WTC11 (cell line): ENCODE measurements at regions not wholly inside any gene's neighbourhood (a gene's known extent, or its start where the extent isn't known, plus 50 kb on each side); places are given as distances from the start of the nearest gene placed in this dataset.

ENCODE experiments used
- ATAC-seq: fragments of 200-7000 bp; cut with Tn5 transposase; 2 replicates; pipeline ENCODE4 v1.10.0; 2021; ENCODE audit warnings: mild to moderate bottlenecking, moderate library complexity
- CTCF ChIA-PET: fragments of 300-600 bp; sonication (Branson Sonifier 250); formaldehyde crosslinking; loops from one replicate; lab custom pipeline; 2021; ENCODE audit warnings: antibody characterized with exemption; lab: Charles Lee
- POLR2A ChIA-PET: fragments of 350-600 bp; sonication (Branson Sonifier 250); formaldehyde crosslinking; loops from one replicate; lab custom pipeline; 2021; ENCODE audit warnings: antibody characterized with exemption; lab: Charles Lee
- DNase-seq: peaks from one replicate; pipeline ENCODE4 v3.0.0; 2021; ENCODE audit warnings: low spot score
- H3K27ac Mint-ChIP-seq: 2 replicates; pipeline ENCODE4 v1.8.0; 2021; ENCODE audit warnings: mixed read lengths
- H3K27me3 Mint-ChIP-seq: 2 replicates; pipeline ENCODE4 v1.8.0; 2021; ENCODE audit warnings: low read depth, mild to moderate bottlenecking, moderate library complexity, mixed read lengths
- H3K36me3 Mint-ChIP-seq: 2 replicates; pipeline ENCODE4 v1.8.0; 2021; ENCODE audit warnings: mixed read lengths
- H3K4me1 Mint-ChIP-seq: 2 replicates; pipeline ENCODE4 v1.8.0; 2022; ENCODE audit warnings: mixed read lengths
- H3K4me3 Mint-ChIP-seq: 2 replicates; pipeline ENCODE4 v1.8.0; 2021; ENCODE audit warnings: mild to moderate bottlenecking, moderate library complexity, mixed read lengths
- H3K9me3 Mint-ChIP-seq: 2 replicates; pipeline ENCODE4 v1.8.0; 2021; ENCODE audit warnings: mixed read lengths
- FOXP1 ChIP-seq: sonication (generic); formaldehyde crosslinking; IDR thresholded peaks from 2 replicates; pipeline ENCODE4 v1.8.0; 2022; ENCODE audit warnings: missing genetic modification reagents, mild to moderate bottlenecking, moderate library complexity, borderline replicate concordance
- KAT7 ChIP-seq: sonication (generic); formaldehyde crosslinking; IDR thresholded peaks from 2 replicates; pipeline ENCODE4 v1.8.1; 2023; ENCODE audit warnings: missing genetic modification reagents, mild to moderate bottlenecking, borderline replicate concordance
- NFATC4 ChIP-seq: fragments of 250-450 bp; sonication (Bioruptor Pico); IDR thresholded peaks from 2 replicates; pipeline ENCODE4 v1.9.0; 2021; ENCODE audit warnings: mild to moderate bottlenecking
- PRRX2 ChIP-seq: fragments of 250-450 bp; sonication (Bioruptor Pico); IDR thresholded peaks from 2 replicates; pipeline ENCODE4 v1.8.0; 2021; ENCODE audit warnings: mild to moderate bottlenecking
- RORB ChIP-seq: fragments of 250-450 bp; sonication (Bioruptor Pico); IDR thresholded peaks from 2 replicates; pipeline ENCODE4 v1.9.0; 2021; ENCODE audit warnings: mild to moderate bottlenecking
- SMAD3 ChIP-seq: sonication (generic); formaldehyde crosslinking; IDR thresholded peaks from 2 replicates; pipeline ENCODE4 v1.8.0; 2022; ENCODE audit warnings: missing genetic modification reagents, mild to moderate bottlenecking, borderline replicate concordance
- TEAD4 ChIP-seq: sonication (generic); formaldehyde crosslinking; IDR thresholded peaks from 2 replicates; pipeline ENCODE4 v1.8.0; 2022; ENCODE audit warnings: mild to moderate bottlenecking, missing genetic modification reagents
- ZBTB21 ChIP-seq: sonication (generic); formaldehyde crosslinking; IDR thresholded peaks from 2 replicates; pipeline ENCODE4 v1.8.1; 2023; ENCODE audit warnings: mild to moderate bottlenecking, missing genetic modification reagents, borderline replicate concordance
- ZNF138 ChIP-seq: sonication (generic); formaldehyde crosslinking; conservative IDR thresholded peaks from 2 replicates; pipeline ENCODE4 v1.8.1; 2022; ENCODE audit warnings: mild to moderate bottlenecking, moderate library complexity, missing genetic modification reagents
- ZNF219 ChIP-seq: sonication (generic); formaldehyde crosslinking; IDR thresholded peaks from 2 replicates; pipeline ENCODE4 v1.8.0; 2023; ENCODE audit warnings: missing genetic modification reagents, mild to moderate bottlenecking, borderline replicate concordance
- ZNF263 ChIP-seq: sonication (generic); formaldehyde crosslinking; IDR thresholded peaks from 2 replicates; pipeline ENCODE4 v1.8.1; 2022; ENCODE audit warnings: low read depth, mild to moderate bottlenecking, moderate library complexity, missing genetic modification reagents
- TF ChIP-seq, protein P1 (sequence below): fragments of 200-600 bp; IDR thresholded peaks from 2 replicates; pipeline ENCODE4 v1.8.0; 2022; ENCODE audit warnings: antibody characterized with exemption
- TF ChIP-seq, protein P2 (sequence below): sonication (generic); formaldehyde crosslinking; IDR thresholded peaks from 2 replicates; pipeline ENCODE4 v1.8.1; 2023; ENCODE audit warnings: mild to moderate bottlenecking, missing genetic modification reagents, moderate library complexity
- TF ChIP-seq, protein P3 (sequence below): sonication (generic); formaldehyde crosslinking; IDR thresholded peaks from 2 replicates; pipeline ENCODE4 v1.8.1; 2023; ENCODE audit warnings: mild to moderate bottlenecking, missing genetic modification reagents
- TF ChIP-seq, protein P4 (sequence below): sonication (generic); formaldehyde crosslinking; IDR thresholded peaks from 2 replicates; pipeline ENCODE4 v1.8.0; 2022; ENCODE audit warnings: missing genetic modification reagents
- TF ChIP-seq, protein P5 (sequence below): sonication (generic); formaldehyde crosslinking; IDR thresholded peaks from 2 replicates; pipeline ENCODE4 v1.8.1; 2023; ENCODE audit warnings: mild to moderate bottlenecking, missing genetic modification reagents, moderate library complexity
- TF ChIP-seq, protein P6 (sequence below): sonication (generic); formaldehyde crosslinking; IDR thresholded peaks from 2 replicates; pipeline ENCODE4 v1.8.1; 2022; ENCODE audit warnings: mild to moderate bottlenecking, missing genetic modification reagents, moderate library complexity, borderline replicate concordance

DNA sequence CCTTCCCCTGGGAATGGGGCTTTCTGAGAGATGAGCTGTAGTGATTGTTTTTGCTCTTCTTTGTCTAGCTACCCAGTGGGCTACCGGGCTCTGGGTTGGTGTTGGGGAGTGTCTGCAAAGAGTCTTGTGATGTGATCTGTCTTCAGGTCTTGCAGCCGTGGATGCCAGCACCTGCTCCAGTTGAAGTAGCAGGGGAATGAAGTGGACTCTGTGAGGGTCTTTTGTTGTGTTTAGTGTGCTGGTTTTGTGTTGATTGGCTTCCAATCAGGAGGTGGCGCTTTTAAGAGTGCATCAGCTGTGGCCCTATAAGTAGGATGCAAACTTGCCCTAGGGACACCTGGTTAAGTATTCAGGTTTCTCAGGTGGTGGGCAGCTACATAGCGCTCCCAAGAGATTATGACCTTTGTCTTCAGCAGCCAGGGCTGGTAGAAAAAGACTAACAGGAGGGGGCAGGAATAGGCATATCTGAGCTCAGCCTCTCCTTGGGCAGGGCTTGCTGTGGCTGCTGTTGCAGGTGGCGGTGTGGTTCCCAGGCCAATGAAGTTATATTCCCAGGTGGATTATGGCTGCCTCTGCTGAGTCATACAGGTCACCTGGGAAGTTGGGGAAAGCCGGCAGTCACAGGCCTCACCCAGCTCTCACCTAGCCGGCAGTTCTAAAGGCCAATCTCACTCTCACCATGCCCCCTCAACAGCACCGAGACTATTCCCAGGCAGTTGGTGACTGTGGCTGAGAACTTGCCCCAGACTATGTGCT is 315.7 kb upstream of the C11orf87 start (continued):
- TF ChIP-seq SMAD3 (CRISPR knock-in tag) (no peak), RORB (CRISPR knock-in tag) (no peak)
- TF ChIP-seq, protein P1, sequence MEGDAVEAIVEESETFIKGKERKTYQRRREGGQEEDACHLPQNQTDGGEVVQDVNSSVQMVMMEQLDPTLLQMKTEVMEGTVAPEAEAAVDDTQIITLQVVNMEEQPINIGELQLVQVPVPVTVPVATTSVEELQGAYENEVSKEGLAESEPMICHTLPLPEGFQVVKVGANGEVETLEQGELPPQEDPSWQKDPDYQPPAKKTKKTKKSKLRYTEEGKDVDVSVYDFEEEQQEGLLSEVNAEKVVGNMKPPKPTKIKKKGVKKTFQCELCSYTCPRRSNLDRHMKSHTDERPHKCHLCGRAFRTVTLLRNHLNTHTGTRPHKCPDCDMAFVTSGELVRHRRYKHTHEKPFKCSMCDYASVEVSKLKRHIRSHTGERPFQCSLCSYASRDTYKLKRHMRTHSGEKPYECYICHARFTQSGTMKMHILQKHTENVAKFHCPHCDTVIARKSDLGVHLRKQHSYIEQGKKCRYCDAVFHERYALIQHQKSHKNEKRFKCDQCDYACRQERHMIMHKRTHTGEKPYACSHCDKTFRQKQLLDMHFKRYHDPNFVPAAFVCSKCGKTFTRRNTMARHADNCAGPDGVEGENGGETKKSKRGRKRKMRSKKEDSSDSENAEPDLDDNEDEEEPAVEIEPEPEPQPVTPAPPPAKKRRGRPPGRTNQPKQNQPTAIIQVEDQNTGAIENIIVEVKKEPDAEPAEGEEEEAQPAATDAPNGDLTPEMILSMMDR = no peak

DNA sequence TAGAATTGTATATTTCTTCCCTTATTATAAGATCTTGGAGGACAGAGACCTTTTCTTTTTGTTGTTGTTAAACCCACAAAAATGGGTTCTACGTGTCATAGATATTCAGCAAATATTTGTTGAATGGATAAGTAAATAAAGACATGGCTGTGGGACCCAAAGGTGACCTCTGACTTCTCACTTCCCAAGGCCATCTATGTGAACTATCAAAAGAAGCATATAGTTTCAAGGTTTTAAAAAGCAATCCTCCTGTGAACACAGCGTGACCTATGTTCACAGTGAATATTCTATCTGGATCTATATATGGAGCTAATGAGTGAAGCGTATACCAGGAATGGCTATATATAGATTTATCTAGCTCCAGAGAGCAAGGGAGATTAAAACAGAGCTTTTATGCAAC is 312.8 kb upstream of the C11orf87 start:
- POLR2A ChIA-PET = no interaction called here

DNA sequence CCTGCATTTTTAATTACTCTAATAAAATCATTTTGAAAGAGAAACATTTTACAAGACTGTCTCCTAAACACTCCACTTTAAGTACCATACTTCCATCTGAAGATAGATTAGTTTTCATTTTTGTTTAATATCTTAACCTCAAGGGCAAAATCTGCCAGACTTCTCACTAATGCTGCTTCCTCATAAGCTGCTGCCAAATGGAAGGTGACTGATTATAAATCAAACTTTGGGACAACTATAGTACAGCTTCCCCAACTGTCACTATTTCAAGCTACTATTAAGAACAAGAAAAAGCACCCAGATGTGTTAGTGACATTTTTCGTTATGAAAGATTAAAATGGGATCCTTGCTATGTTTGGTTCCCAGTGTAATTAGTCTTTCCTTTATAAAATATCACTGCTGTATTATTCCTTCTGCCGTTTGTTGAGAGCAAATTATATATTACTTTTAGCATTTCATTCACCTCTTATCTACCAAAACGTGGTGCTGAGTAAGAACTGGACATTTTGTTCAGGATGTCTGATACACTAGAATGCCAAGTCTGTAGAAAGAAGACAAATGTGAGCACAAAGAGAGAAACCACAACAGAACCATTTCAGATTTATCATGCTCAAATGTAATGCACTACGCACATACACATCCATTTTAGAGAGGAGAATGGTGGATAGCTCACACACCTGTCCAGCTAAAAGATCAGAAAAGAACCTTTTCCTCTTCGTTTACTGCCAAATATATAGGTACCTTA is 312.2 kb upstream of the C11orf87 start:
- Mint-ChIP-seq H3K4me3 (no peak overlapping the region), H3K27me3 (no peaks in the 10 kb centered on the region), H3K36me3 (no peaks in the 10 kb centered on the region), H3K9me3 (no peaks in the 10 kb centered on the region), H3K4me1 (peaks cover 40% of the 10 kb centered on the region), H3K27ac (no peak overlapping the region)
- POLR2A ChIA-PET = no interaction called here
- no peak for DNase-seq
- ATAC-seq = no peak
- CTCF ChIA-PET = no interaction called here
- TF ChIP-seq, protein P1 = no peak
- TF ChIP-seq, protein P2, sequence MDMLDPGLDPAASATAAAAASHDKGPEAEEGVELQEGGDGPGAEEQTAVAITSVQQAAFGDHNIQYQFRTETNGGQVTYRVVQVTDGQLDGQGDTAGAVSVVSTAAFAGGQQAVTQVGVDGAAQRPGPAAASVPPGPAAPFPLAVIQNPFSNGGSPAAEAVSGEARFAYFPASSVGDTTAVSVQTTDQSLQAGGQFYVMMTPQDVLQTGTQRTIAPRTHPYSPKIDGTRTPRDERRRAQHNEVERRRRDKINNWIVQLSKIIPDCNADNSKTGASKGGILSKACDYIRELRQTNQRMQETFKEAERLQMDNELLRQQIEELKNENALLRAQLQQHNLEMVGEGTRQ = no peak
- TF ChIP-seq SMAD3 (CRISPR knock-in tag) = no peak
- TF ChIP-seq, protein P3, sequence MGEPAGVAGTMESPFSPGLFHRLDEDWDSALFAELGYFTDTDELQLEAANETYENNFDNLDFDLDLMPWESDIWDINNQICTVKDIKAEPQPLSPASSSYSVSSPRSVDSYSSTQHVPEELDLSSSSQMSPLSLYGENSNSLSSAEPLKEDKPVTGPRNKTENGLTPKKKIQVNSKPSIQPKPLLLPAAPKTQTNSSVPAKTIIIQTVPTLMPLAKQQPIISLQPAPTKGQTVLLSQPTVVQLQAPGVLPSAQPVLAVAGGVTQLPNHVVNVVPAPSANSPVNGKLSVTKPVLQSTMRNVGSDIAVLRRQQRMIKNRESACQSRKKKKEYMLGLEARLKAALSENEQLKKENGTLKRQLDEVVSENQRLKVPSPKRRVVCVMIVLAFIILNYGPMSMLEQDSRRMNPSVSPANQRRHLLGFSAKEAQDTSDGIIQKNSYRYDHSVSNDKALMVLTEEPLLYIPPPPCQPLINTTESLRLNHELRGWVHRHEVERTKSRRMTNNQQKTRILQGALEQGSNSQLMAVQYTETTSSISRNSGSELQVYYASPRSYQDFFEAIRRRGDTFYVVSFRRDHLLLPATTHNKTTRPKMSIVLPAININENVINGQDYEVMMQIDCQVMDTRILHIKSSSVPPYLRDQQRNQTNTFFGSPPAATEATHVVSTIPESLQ (CRISPR knock-in tag) = no peak
- TF ChIP-seq, protein P4, sequence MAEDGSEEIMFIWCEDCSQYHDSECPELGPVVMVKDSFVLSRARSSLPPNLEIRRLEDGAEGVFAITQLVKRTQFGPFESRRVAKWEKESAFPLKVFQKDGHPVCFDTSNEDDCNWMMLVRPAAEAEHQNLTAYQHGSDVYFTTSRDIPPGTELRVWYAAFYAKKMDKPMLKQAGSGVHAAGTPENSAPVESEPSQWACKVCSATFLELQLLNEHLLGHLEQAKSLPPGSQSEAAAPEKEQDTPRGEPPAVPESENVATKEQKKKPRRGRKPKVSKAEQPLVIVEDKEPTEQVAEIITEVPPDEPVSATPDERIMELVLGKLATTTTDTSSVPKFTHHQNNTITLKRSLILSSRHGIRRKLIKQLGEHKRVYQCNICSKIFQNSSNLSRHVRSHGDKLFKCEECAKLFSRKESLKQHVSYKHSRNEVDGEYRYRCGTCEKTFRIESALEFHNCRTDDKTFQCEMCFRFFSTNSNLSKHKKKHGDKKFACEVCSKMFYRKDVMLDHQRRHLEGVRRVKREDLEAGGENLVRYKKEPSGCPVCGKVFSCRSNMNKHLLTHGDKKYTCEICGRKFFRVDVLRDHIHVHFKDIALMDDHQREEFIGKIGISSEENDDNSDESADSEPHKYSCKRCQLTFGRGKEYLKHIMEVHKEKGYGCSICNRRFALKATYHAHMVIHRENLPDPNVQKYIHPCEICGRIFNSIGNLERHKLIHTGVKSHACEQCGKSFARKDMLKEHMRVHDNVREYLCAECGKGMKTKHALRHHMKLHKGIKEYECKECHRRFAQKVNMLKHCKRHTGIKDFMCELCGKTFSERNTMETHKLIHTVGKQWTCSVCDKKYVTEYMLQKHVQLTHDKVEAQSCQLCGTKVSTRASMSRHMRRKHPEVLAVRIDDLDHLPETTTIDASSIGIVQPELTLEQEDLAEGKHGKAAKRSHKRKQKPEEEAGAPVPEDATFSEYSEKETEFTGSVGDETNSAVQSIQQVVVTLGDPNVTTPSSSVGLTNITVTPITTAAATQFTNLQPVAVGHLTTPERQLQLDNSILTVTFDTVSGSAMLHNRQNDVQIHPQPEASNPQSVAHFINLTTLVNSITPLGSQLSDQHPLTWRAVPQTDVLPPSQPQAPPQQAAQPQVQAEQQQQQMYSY (CRISPR knock-in tag) = no peak
- no peak for TF ChIP-seq FOXP1
- TF ChIP-seq KAT7 (CRISPR knock-in tag) = no peak
- no peak for TF ChIP-seq ZNF138 (CRISPR knock-in tag)
- TF ChIP-seq, protein P5, sequence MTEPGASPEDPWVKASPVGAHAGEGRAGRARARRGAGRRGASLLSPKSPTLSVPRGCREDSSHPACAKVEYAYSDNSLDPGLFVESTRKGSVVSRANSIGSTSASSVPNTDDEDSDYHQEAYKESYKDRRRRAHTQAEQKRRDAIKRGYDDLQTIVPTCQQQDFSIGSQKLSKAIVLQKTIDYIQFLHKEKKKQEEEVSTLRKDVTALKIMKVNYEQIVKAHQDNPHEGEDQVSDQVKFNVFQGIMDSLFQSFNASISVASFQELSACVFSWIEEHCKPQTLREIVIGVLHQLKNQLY = no peak
- TF ChIP-seq NFATC4 = no peak
- TF ChIP-seq ZBTB21 (CRISPR knock-in tag) = no peak
- TF ChIP-seq, protein P6, sequence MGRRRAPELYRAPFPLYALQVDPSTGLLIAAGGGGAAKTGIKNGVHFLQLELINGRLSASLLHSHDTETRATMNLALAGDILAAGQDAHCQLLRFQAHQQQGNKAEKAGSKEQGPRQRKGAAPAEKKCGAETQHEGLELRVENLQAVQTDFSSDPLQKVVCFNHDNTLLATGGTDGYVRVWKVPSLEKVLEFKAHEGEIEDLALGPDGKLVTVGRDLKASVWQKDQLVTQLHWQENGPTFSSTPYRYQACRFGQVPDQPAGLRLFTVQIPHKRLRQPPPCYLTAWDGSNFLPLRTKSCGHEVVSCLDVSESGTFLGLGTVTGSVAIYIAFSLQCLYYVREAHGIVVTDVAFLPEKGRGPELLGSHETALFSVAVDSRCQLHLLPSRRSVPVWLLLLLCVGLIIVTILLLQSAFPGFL (CRISPR knock-in tag) = no peak
- TF ChIP-seq TEAD4 = no peak

More for the DNA sequence above, 312.8 kb upstream of the C11orf87 start:
- TF ChIP-seq PRRX2 (CRISPR knock-in tag) (no peak), ZNF263 (CRISPR knock-in tag) (no peak), ZBTB21 (CRISPR knock-in tag) (no peak), ZNF219 (no peak)
- H3K4me1 Mint-ChIP-seq = peaks cover 44% of the 10 kb centered on the region
- H3K27ac Mint-ChIP-seq = no peak overlapping the region
- CTCF ChIA-PET = no interaction called here
- no peaks in the 10 kb centered on the region for H3K27me3 Mint-ChIP-seq
- H3K4me3 Mint-ChIP-seq = no peak overlapping the region
- H3K9me3 Mint-ChIP-seq = no peaks in the 10 kb centered on the region
- DNase-seq (no peak), ATAC-seq (no peak)
- H3K36me3 Mint-ChIP-seq = no peaks in the 10 kb centered on the region
